ENCODE measurements at regions not wholly inside any gene's neighbourhood (a gene's known extent, or its start where the extent isn't known, plus 50 kb on each side); places are given as distances from the start of the nearest gene placed in this dataset.

DNA sequence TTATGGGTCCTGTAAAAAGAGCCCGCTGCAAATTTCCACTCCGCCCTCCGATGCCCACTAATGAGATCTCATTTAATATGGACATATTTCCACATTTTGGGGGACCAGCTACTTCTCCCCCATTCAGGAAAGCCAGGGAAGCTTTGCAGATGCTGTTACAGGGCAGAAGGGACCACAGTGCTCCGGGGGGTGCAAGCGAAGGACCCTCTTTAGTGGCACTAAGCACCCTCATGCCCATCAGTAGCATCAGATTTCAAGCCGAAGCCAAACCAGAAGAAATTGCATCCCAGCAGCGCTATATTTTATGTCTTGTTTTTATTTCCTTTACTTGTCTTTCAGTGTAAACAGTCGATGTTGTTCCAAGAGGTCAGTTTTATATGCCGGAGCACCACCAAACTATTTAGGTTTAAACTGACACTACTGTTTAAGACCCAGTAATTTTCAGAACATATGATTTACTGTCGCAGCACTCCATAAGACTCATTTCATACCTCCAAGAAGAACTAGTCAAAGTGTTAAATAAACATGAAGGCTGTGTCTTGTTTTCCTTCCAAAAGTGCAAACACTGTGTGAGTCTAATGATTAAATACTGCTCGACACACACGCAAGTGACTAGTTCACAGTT is 122.2 kb upstream of the MGMT start:
- TF ChIP-seq POLR2A (IDR thresholded peaks at IDR 0.05; ENCODE audit: low read depth, low read length) (no peak), POLR2AphosphoS5 (IDR thresholded peaks at IDR 0.05; ENCODE audit: low read depth, low read length) (no peak), SPI1 (IDR thresholded peaks at IDR 0.05; ENCODE audit: low read depth, low read length) (no peak), PAX5 (IDR thresholded peaks at IDR 0.05; ENCODE audit: insufficient read depth, low read length, severe bottlenecking) (no peak)

Data from GM12891 (cell line).